ENCODE measurements at regions not wholly inside any gene's neighbourhood (a gene's known extent, or its start where the extent isn't known, plus 50 kb on each side); places are given as distances from the start of the nearest gene placed in this dataset.

- TF ChIP-seq ZNF462 (CRISPR knock-in tag; IDR thresholded peaks at IDR 0.05) (no peak), CREB1 (CRISPR knock-in tag; IDR thresholded peaks at IDR 0.05; ENCODE audit: low read depth) (no peak), REST (IDR thresholded peaks at IDR 0.05; ENCODE audit: unreplicated experiment) (no peak), POLR2AphosphoS5 (IDR thresholded peaks at IDR 0.05; ENCODE audit: low read depth) (no peak), ZNF114 (CRISPR knock-in tag; IDR thresholded peaks at IDR 0.05) (no peak), ETS1 (IDR thresholded peaks at IDR 0.05) (no peak)
Observed at GRCh38 chr20:19883501-19883900, 125.4 kb downstream of the RIN2 start (continued).

Measured in GM23338 (cell line).